GM23248 (cell line): ENCODE measurements at regions not wholly inside any gene's neighbourhood (a gene's known extent, or its start where the extent isn't known, plus 50 kb on each side); places are given as distances from the start of the nearest gene placed in this dataset.

Experiments used
- DNase-seq: peaks from one replicate; pipeline ENCODE4 v3.0.0-alpha.2; 2015
- H2AFZ ChIP-seq: fragments of 200-600 bp; sonication (generic); 2 replicates; pipeline ENCODE4 v1.6.1; 2016; ENCODE audit warnings: antibody characterized with exemption
- H3F3A ChIP-seq: fragments of 200-600 bp; sonication (generic); 2 replicates; pipeline ENCODE4 v1.6.1; 2016; ENCODE audit warnings: mild to moderate bottlenecking, antibody characterized with exemption, mixed run types; ENCODE audit not compliant: insufficient read depth
- H3K27ac ChIP-seq: fragments of 200-600 bp; sonication (generic); 2 replicates; pipeline ENCODE4 v1.5.1; 2016; ENCODE audit warnings: mild to moderate bottlenecking
- H3K27me3 ChIP-seq: fragments of 200-600 bp; sonication (generic); replicated peaks from 2 replicates; pipeline ENCODE4 v1.6.1; 2016; ENCODE audit warnings: mild to moderate bottlenecking; ENCODE audit not compliant: insufficient read depth
- H3K36me3 ChIP-seq: fragments of 200-600 bp; sonication (generic); 2 replicates; pipeline ENCODE4 v1.6.1; 2016; ENCODE audit warnings: low read depth, mild to moderate bottlenecking
- H3K4me1 ChIP-seq: fragments of 200-600 bp; sonication (generic); 2 replicates; pipeline ENCODE4 v1.6.1; 2016; ENCODE audit warnings: mild to moderate bottlenecking; ENCODE audit not compliant: insufficient read depth
- H3K4me2 ChIP-seq: fragments of 200-600 bp; sonication (generic); one replicate; pipeline ENCODE4 v1.6.1; 2016; ENCODE audit warnings: mild to moderate bottlenecking; ENCODE audit not compliant: unreplicated experiment
- H3K4me3 ChIP-seq: fragments of 200-600 bp; sonication (generic); 2 replicates; pipeline ENCODE4 v1.5.1; 2016; ENCODE audit warnings: mild to moderate bottlenecking
- H3K79me2 ChIP-seq: fragments of 200-600 bp; sonication (generic); 2 replicates; pipeline ENCODE4 v1.6.1; 2016; ENCODE audit warnings: mild to moderate bottlenecking; ENCODE audit not compliant: insufficient read depth
- H3K9ac ChIP-seq: fragments of 200-600 bp; sonication (generic); 2 replicates; pipeline ENCODE4 v1.6.1; 2016; ENCODE audit warnings: mild to moderate bottlenecking
- H3K9me2 ChIP-seq: fragments of 200-600 bp; sonication (generic); 2 replicates; pipeline ENCODE4 v1.6.1; 2016; ENCODE audit warnings: mixed run types, mild to moderate bottlenecking, moderate library complexity; ENCODE audit not compliant: insufficient read depth
- H3K9me3 ChIP-seq: fragments of 200-600 bp; sonication (generic); one replicate; pipeline ENCODE4 v1.6.1; 2017; ENCODE audit warnings: low read depth
- H4K20me1 ChIP-seq: fragments of 200-600 bp; sonication (generic); 2 replicates; pipeline ENCODE4 v1.6.0; 2016; ENCODE audit not compliant: insufficient read depth
- EZH2 ChIP-seq: fragments of 200-600 bp; sonication (generic); IDR thresholded peaks from 2 replicates; pipeline ENCODE4 v1.6.1; 2018; ENCODE audit warnings: antibody characterized with exemption, mild to moderate bottlenecking; ENCODE audit not compliant: insufficient read depth, poor library complexity, severe bottlenecking
- EZH2phosphoT487 ChIP-seq: fragments of 200-600 bp; sonication (generic); IDR thresholded peaks from 2 replicates; pipeline ENCODE4 v1.6.1; 2018; ENCODE audit warnings: antibody characterized with exemption, moderate library complexity, mild to moderate bottlenecking, low read depth; ENCODE audit not compliant: insufficient read depth
- WGBS, 2 experiments: methylation state at CpG; one replicate each; pipeline ENCODE4 v1.1.6; 2015 to 2017; ENCODE audit warnings: low lambda C conversion rate in 2 of 2, low coverage in 1 of 2; ENCODE audit errors: missing lambda C conversion rate in 2 of 2; 5-methylcytosine and 5-hydroxymethylcytosine counted together
- in situ Hi-C: fragments of 300-500 bp; cut with MboI; formaldehyde crosslinking; loops from 2 replicates; pipeline ENCODE4 v1.15.0; 2020

DNA sequence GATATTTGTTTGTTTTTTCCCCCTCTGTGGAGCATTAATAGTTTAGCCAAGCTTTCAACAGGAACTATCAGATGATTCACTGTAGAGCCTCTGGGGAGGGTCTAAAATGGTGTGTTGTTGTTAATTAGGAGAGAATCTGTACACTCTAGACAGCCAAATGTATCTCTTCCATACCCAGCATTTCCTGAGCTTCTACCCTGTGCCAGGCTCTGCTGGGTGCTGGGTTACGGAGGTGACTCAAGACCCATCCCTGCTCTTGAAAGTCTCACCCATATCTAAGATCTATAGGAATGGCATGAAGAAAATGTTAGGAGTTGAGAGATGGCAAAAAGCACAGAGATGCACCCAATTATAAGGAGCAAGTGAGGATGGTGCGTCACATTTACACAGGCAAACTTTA lies 245.8 kb downstream of the C12orf75 start:
- Histone ChIP-seq H3K4me3 (no peak overlapping the region), H2AFZ (no peak overlapping the region), H3K36me3 (no peaks in the 10 kb centered on the region), H3K79me2 (no peaks in the 10 kb centered on the region), H3K9ac (no peak overlapping the region), H3K9me2 (no peaks in the 10 kb centered on the region), H3K27me3 (no peaks in the 10 kb centered on the region), H3K9me3 (no peaks in the 10 kb centered on the region), H4K20me1 (no peaks in the 10 kb centered on the region), H3K27ac (no peak overlapping the region), H3F3A (no peaks in the 10 kb centered on the region), H3K4me1 (no peaks in the 10 kb centered on the region), H3K4me2 (no peak overlapping the region)
- TF ChIP-seq EZH2phosphoT487 (no peak), EZH2 (no peak)
- DNase-seq: no peak
- in situ Hi-C loops: no loop called here
- WGBS, 2 experiments: 98% methylated on average over 2 of the region's 2 CpGs

DNA sequence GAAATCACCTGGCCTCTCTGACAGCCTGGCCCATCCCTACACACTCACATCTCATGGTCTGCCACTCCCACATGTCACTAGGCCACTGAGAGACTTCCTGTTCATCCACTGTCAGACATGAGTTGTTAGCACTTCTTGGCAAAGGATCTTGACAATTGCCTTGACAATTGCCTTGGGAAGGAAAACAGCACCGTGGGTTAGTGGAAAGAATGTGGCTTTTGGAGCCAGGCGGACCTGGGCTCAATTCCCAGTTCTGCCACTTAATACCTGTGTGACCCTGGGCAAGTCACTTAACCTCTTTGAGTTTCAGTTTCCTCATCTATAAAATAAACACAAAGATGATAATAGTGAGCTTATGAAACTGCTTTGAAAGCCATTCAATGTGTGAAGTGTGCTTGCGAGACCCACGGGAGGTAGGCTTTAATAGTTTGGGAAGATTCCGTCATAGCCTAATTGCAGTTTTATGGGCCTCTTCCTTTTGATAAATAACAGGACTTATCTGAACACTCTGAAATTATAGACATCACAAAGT lies 250.4 kb downstream of the C12orf75 start:
- no peaks in the 10 kb centered on the region for H3K79me2 ChIP-seq
- TF ChIP-seq EZH2 (no peak), EZH2phosphoT487 (no peak)
- H3K4me3 ChIP-seq: no peak overlapping the region
- H2AFZ ChIP-seq: no peak overlapping the region
- no peaks in the 10 kb centered on the region for H3K4me1 ChIP-seq
- no peaks in the 10 kb centered on the region for H3K27me3 ChIP-seq
- H3K9ac ChIP-seq: no peak overlapping the region
- H3F3A ChIP-seq: no peaks in the 10 kb centered on the region
- DNase-seq: no peak
- H3K27ac ChIP-seq: no peak overlapping the region
- no peaks in the 10 kb centered on the region for H3K9me3 ChIP-seq
- in situ Hi-C loops: no loop called here
- H3K4me2 ChIP-seq: no peak overlapping the region
- H3K36me3 ChIP-seq: no peaks in the 10 kb centered on the region
- WGBS, 2 experiments: 55 to 69% methylated on average over 5 of the region's 5 CpGs
- H3K9me2 ChIP-seq: no peaks in the 10 kb centered on the region
- H4K20me1 ChIP-seq: no peaks in the 10 kb centered on the region

DNA sequence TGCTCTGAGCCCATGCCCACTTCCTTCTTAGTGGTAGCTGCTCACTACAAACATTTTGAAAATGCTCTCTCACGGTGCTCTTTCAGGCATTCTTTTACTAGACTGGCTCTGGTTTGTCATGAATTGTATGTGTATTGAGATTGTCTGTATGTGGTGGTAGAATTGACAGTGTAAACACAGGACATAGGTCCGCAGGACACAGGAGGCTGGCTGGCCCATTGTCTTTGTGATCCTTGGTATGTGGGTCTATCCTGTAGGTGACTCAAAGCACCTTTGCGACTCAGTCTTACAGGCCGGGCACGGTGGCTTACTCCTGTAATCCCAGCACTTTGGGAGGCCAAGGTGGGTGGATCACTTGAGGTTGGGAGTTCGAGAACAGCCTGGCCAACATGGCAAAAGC lies 250.9 kb downstream of the C12orf75 start:
- DNase-seq: no peak
- H3F3A ChIP-seq: no peaks in the 10 kb centered on the region
- 76 to 84% methylated on average over 6 of the region's 6 CpGs for WGBS, 2 experiments

DNA sequence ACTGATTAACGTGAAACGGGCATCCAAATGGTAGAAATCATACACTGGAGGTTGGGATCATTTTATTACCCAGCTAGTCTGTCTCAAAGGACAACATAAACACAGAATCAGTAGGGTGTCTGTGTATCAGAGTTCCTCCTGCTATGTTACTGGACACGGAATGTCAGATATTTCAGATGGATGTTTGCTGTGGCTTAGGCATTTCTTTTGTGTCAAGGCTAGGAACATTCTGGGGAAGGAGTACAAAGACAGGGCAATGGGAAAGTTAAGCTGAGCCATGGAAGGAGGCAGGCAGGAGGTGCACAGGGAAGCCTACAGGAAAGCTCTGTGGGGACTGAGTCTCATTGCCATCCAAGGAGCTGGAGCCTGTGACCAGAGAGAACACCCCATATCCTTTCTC lies 254.6 kb downstream of the C12orf75 start:
- in situ Hi-C loops: no loop called here
- Histone ChIP-seq H3K4me2 (no peak overlapping the region), H3K27ac (no peak overlapping the region), H3K4me1 (0 out of 2 replicates have a peak, but pooled peaks cover 1% of the 10 kb centered on the region), H3K79me2 (no peaks in the 10 kb centered on the region), H3K36me3 (no peaks in the 10 kb centered on the region), H3F3A (no peaks in the 10 kb centered on the region), H3K27me3 (no peaks in the 10 kb centered on the region), H3K4me3 (no peak overlapping the region), H3K9me2 (no peaks in the 10 kb centered on the region), H3K9ac (no peak overlapping the region), H3K9me3 (no peaks in the 10 kb centered on the region), H2AFZ (no peak overlapping the region), H4K20me1 (no peaks in the 10 kb centered on the region)
- 36 to 41% methylated on average over 3 of the region's 3 CpGs for WGBS, 2 experiments
- TF ChIP-seq EZH2phosphoT487 (no peak), EZH2 (no peak)
- no peak for DNase-seq

More for the DNA sequence above, 250.9 kb downstream of the C12orf75 start:
- no peak overlapping the region for H3K27ac ChIP-seq
- H3K4me1 ChIP-seq: no peaks in the 10 kb centered on the region
- TF ChIP-seq EZH2 (no peak), EZH2phosphoT487 (no peak)
- no peaks in the 10 kb centered on the region for H4K20me1 ChIP-seq
- H3K9me2 ChIP-seq: no peaks in the 10 kb centered on the region
- H2AFZ ChIP-seq: no peak overlapping the region
- H3K9me3 ChIP-seq: no peaks in the 10 kb centered on the region
- H3K4me2 ChIP-seq: no peak overlapping the region
- in situ Hi-C loops: no loop called here
- no peaks in the 10 kb centered on the region for H3K79me2 ChIP-seq
- H3K36me3 ChIP-seq: no peaks in the 10 kb centered on the region
- no peaks in the 10 kb centered on the region for H3K27me3 ChIP-seq
- H3K9ac ChIP-seq: no peak overlapping the region
- no peak overlapping the region for H3K4me3 ChIP-seq

DNA sequence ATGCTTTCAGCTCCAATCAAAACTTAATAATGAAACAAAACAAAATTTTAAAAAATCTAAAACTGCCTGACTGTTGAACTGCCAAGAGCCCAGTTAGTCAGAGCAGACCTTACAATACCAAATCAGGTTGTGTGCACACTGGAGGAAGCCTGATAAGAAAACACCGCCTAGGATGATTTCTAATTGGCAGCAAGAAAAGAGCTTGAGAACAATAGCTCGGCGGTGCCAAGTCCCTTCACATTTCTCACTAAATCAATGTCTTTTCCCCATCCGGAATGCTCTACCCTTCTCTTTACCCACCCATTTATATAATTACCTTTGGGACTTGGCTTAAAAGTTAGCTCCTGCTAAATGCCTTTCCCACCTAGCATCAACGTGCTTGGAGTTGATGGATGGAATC lies 256.7 kb downstream of the C12orf75 start:
- Histone ChIP-seq H3K4me2 (no peak overlapping the region), H3K36me3 (no peaks in the 10 kb centered on the region), H3K9ac (no peak overlapping the region), H3F3A (peaks cover 7% of the 10 kb centered on the region; the same call in 1 of the 2 replicates), H3K79me2 (no peaks in the 10 kb centered on the region), H3K4me1 (peaks cover 14% of the 10 kb centered on the region), H3K4me3 (no peak overlapping the region), H3K27ac (no peak overlapping the region), H3K9me2 (peaks cover 4% of the 10 kb centered on the region; the same call in 1 of the 2 replicates), H4K20me1 (no peaks in the 10 kb centered on the region), H3K27me3 (no peaks in the 10 kb centered on the region), H2AFZ (no peak overlapping the region), H3K9me3 (no peaks in the 10 kb centered on the region)
- 50 to 55% methylated on average over 5 of the region's 5 CpGs for WGBS, 2 experiments
- DNase-seq: no peak
- in situ Hi-C loops: no loop called here
- TF ChIP-seq EZH2 (no peak), EZH2phosphoT487 (no peak)
